ENCODE measurements at regions not wholly inside any gene's neighbourhood (a gene's known extent, or its start where the extent isn't known, plus 50 kb on each side); places are given as distances from the start of the nearest gene placed in this dataset.

GRCh38 chr3:28699283-28699682 is 350.7 kb upstream of the AZI2 start:
- TF ChIP-seq GTF2F1 (IDR thresholded peaks at IDR 0.05; ENCODE audit: borderline replicate concordance, low read depth, low read length) (no peak), RAD21 (IDR thresholded peaks at IDR 0.05 in 1 of 2, conservative IDR thresholded peaks at IDR 0.05 in 1 of 2; ENCODE audit: low read depth in 2 of 2, low read length in 2 of 2) (no peak)

Data from H1 (cell line).